ENCODE measurements at regions not wholly inside any gene's neighbourhood (a gene's known extent, or its start where the extent isn't known, plus 50 kb on each side); places are given as distances from the start of the nearest gene placed in this dataset.

- no peak for DNase-seq
Measured at GRCh38 chr13:73580513-73581267, 521.9 kb downstream of the KLF5 start.

DNA sequence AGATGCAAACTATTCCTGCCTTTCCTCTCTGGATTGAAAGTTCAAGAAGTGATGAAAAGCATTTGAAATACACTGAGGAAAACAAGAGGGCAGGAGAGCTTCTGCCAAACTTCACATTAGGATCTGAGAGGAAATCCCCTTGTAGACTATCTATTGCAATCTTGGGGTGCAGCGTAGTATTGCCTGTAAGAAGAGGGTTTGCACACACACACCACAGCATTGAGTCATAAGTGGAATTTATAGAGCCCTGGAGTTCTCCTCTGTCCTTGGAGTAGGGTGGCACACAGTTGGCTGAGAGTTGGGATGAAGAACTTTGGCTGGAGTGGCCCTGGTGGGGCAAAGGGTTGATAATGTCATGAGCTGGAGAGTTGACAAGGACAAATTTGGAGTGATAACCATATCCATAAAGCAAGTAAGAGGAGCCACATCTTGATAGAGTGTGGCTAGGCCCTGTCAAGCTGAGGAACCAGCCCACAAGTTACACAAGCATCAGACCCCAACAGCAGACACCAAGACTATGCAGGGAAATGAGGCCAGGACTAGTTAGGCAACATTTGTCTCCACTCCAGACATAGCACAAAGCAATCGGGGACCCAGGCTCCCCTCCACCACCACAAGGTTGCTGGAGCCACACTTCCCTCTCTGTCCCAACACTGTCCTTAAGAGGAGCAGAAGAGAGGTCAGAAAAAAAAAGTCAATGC lies 520.9 kb downstream of the KLF5 start:
- no peak for DNase-seq

- no peak for DNase-seq
Measured at GRCh38 chr13:73578251-73578875, 519.6 kb downstream of the KLF5 start.

DNA sequence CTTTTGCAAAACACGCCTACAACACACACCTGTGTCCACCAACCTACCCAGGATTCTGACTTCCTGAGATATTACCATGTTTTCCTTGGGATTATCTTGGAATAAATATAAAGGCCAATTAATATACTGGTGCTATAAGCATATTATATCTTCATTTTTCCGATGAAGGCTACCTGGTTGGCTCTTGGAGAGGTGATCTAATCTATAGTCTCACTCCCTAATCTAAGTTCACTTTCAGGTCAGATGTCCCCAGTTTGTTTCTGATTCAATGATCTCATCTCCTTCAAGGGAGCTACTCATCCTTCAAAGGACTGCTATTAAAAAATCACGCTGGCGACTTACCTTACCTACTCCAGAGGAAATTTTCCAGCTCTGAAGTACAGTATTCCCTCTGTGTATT lies 517.5 kb downstream of the KLF5 start:
- DNase-seq = no peak

GRCh38 chr13:73572824-73573223 lies 514.0 kb downstream of the KLF5 start:
- DNase-seq = no peak

DNA sequence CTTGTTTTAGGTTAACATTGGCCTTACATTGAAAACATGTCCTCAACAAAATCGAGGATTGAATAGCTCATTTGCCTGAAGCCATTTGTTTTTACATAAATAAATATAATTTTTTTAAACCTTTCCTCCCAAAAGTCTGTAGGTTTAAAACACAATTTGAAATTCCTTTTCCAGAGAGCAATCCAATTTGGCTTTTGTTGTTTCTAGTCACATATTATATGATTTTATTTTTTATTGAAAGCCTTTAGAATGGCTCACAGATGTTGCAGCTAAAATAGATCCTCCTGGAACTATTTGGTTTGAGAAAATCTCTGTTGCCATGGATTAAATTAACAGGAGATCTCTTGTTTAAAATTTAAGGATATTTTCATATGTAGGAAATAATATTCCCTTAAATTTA lies 512.6 kb downstream of the KLF5 start:
- DNase-seq = peak; percentile 72

GRCh38 chr13:73556902-73557301 lies 498.1 kb downstream of the KLF5 start:
- no peak for DNase-seq

DNA sequence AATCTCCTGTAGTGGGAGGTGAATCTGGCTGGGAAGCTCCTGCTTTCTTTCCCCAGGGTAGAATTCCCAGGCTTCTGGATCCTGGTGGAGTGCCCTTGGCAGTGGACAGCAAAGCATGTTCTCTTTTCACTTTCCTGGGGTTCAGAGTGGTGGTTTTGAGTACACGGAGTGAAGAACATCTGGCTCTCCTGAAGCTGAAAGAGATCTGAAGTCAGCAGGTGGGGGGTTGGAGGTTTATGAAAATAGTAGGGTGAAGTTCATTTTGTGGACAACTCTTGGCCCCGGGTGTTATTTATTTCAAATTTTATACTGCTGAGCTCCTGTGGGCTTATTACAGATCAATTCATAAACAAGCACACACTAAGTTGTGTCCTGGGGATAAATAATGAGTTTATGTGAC lies 497.3 kb downstream of the KLF5 start:
- no peak for DNase-seq

DNA sequence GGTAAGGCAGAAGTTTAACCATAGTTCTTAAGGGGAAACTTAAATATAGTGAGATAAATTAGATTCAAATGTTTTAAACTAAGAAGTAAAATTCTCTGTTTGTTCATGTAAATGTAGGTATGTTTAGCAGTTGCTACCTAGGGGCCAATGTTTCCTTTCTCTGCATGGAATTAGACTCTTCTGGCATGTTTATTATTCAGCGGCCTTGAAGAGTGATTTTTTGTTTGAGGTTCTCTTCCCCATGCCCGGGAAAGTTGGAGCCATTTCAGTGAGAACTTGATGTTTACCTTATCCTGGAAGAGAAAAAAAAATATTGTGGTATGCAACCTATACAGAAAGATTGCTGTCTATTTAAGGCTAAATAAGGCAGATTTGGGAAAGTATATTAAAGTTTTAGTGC lies 492.9 kb downstream of the KLF5 start:
- no peak for DNase-seq

DNA sequence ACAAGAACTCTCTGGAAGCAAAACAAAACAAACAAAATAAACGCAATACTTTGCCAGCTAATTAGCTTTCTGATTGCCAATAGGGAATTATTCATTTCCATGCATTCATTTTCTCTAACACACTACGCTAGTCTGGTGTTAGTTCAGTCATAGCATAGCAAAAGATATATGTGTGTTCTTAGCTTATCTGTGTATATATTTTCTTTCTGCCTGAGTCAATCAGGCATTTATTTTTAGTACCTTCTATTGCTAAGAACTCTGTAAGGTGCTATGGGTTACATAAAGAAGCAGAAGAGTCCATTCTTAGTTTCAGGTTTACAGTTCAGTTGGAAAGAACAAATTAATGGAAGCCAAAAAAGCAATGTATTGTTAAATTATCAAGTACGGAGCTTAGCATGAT lies 490.9 kb downstream of the KLF5 start:
- no peak for DNase-seq

DNA sequence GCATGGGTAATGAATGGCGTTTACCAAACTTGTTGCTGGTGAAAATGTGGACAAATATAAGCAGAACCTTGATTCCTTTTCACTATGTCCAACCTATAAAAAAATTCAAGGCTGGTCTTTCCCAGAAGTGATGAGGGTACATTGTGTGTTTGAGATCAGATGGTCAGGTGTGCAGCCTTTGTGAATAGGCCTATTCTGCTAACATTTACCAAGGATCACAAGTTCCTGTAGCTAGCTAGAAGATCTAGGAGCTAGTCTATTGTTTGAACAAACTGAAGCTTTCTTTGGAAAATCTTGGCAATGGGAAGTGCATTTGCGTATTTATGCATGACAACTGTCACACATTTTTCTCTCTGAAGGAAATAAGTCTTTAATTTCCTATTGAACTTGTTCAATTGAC lies 489.6 kb downstream of the KLF5 start:
- no peak for DNase-seq

- DNase-seq = no peak
Measured at GRCh38 chr13:73547239-73547638, 488.4 kb downstream of the KLF5 start.

DNA sequence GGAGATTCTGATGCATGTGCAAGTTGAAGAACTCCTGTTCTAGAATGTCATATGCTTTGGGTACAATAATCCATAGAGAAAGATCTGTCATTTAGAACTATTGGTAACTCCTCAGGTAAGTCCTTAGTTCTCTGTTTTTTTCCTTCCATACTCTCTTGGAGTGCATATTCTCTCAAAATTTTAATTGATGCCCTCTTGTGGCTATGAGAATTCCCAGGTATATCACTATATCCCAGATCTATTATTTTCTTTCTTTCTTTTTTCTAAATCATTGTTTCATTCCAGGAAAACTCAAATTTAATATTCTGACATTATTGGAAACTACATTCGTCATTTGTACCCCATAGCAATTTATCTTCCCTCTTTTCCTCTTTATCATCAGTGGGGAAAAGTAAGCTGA lies 485.4 kb downstream of the KLF5 start:
- DNase-seq = no peak

GRCh38 chr13:73542446-73542845 lies 483.6 kb downstream of the KLF5 start:
- no peak for DNase-seq

DNA sequence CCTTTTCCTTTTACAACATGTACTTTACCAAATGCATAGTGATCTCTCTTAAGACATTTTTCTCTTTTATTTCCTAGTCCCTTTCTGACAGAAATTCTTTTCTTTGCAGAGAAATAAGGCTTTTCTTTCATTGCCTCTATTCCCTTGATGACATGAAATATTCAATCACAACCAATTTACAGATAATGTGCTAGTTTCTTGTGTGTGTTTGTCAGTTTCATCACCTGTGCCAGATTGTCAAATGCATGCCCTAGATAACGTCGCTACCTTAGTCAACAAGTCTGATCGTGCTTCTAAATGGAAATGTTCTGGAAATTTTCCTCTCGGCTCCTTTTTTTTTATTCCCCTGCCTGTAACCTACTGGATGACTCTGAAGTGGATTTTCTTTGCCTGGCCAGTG lies 478.1 kb downstream of the KLF5 start:
- DNase-seq = no peak

DNA sequence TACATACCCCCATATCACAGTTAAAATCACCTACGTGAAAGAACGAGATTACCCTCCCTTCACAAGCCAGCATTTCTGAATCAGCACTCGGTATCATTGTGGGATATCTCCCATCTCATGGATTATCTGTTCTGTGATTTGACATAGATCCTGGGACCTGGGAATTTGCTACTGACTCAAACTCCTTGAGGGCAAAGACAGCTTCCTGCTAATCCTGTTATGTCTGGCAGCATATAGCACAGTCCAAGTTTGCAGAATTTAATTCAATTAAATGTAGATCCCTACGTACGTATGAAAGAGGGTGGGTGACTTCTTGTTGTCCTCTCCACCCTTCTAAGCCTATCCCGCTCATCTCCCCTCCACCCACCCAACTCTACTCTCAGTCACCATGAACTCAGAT lies 476.5 kb downstream of the KLF5 start:
- no peak for DNase-seq

GRCh38 chr13:73532987-73533510 lies 474.2 kb downstream of the KLF5 start:
- no peak for DNase-seq

- DNase-seq = no peak
Measured at GRCh38 chr13:73532582-73532981, 473.8 kb downstream of the KLF5 start.

GRCh38 chr13:73531014-73531413 lies 472.2 kb downstream of the KLF5 start:
- DNase-seq = no peak

GRCh38 chr13:73522937-73523336 lies 464.1 kb downstream of the KLF5 start:
- DNase-seq = no peak

DNA sequence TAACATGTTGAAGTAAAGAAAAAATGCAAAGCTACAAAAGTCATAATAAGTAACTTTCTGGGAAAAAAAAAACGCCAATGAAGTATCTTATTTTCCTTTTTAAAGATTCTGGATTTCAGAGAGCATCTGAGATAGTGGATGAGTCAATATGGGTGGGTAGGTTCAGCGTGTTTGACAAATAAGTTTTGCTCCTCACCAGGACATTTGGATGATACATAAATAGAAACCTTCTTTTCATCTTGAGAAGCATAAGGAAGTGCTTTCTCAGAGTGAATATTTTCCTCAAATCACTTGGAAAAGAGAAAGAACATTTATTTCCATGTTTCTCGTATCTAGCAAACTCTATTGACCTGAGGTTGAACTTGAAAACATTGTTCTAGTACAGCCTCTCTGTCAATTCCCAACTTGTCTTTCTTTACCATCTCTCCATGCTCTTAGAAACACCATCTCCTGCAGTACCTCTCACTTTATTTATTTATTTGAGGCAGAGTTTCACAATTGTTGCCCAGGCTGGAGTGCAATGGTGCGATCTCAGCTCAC lies 463.2 kb downstream of the KLF5 start:
- DNase-seq = peak; percentile 42

GRCh38 chr13:73521290-73521624 lies 462.5 kb downstream of the KLF5 start:
- DNase-seq = peak; percentile 15

Data from muscle of arm (tissue), 1 donor.